ENCODE measurements at regions not wholly inside any gene's neighbourhood (a gene's known extent, or its start where the extent isn't known, plus 50 kb on each side); places are given as distances from the start of the nearest gene placed in this dataset.

DNA sequence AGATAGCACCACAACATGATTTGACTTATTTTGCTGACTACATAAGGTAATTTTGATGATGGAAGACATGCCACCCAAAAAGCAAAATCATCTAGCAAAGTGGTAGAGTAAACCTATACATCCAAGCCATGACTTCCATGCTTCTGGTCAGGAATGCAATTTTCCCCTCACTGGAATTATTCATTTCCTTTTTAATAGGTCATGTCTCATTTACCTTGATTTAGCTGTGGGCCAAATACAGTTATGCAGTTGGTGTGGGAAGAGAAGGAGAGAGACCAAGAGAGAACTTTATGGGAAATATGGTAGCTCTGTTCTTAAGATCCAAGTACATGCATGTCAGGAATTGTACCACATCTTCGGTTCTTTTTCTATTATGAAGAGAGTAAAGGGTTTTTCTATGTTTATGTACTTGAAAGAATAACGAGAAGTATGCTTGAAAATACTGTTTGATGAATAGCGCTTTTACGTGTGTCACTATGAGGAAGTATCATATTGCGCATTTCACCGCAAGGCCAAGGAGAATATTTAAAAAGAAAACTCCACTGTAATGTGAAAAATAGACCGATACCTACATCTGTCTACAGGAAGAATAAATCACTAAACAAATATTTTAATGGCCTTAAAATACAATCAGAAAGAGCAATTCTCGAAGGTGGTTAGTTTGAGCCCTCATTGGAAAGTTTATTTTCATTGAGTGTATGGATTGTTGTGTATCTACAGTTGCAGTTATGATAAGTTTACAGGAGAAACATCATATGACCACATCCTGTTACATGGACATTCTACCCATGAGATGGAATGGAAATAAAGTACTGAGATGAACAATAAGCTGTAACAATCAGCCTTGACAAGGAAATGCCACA lies 134.0 kb downstream of the FOXD1 start:
- Histone ChIP-seq H3K4me3 (ENCODE audit: low read length) (no peak overlapping the region), H3K9me3 (ENCODE audit: control insufficient read depth, low read length) (no peaks in the 10 kb centered on the region), H3K4me1 (ENCODE audit: control insufficient read depth, insufficient read depth, low read length) (no peaks in the 10 kb centered on the region), H3K27me3 (ENCODE audit: control insufficient read depth, insufficient read depth, low read length) (peaks cover 61% of the 10 kb centered on the region), H3K36me3 (ENCODE audit: control insufficient read depth, insufficient read depth, low read length) (no peaks in the 10 kb centered on the region), H3K9ac (ENCODE audit: low read length) (no peak overlapping the region)

DNA sequence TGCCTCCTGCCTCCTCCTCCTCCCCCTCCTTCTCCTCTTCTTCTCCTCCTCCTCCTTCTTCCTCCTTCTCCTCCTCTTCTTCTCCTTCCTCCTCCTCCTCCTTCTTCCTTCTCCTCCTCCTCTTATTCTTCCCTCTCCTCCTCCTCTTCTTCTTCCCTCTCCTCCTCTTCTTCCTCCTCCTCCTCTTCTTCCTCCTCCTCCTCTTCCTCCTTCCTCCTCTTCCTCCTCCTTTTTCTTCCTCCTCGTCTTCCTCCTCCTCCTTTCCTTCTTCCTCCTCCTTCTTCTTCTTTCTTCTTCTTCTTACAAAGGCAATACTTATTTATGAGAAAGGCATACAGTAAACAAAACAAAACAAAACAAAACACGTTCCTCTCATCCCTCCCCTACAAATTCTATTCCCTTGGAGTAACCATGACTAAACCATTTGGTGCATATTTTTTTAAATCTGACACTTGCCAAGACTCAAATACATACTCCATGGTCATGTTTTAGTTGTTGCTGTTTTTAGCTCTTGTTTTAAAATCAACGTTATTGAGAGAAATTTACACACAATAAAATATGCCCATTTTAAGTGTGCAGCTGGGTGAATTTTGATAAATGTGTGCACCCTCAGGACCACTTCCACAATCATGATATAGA lies 135.6 kb downstream of the FOXD1 start:
- Histone ChIP-seq H3K9me3 (ENCODE audit: control insufficient read depth, low read length) (no peaks in the 10 kb centered on the region), H3K4me1 (ENCODE audit: control insufficient read depth, insufficient read depth, low read length) (no peaks in the 10 kb centered on the region), H3K27me3 (ENCODE audit: control insufficient read depth, insufficient read depth, low read length) (peaks cover 59% of the 10 kb centered on the region), H3K36me3 (ENCODE audit: control insufficient read depth, insufficient read depth, low read length) (no peaks in the 10 kb centered on the region), H3K9ac (ENCODE audit: low read length) (no peak overlapping the region), H3K4me3 (ENCODE audit: low read length) (no peak overlapping the region)

DNA sequence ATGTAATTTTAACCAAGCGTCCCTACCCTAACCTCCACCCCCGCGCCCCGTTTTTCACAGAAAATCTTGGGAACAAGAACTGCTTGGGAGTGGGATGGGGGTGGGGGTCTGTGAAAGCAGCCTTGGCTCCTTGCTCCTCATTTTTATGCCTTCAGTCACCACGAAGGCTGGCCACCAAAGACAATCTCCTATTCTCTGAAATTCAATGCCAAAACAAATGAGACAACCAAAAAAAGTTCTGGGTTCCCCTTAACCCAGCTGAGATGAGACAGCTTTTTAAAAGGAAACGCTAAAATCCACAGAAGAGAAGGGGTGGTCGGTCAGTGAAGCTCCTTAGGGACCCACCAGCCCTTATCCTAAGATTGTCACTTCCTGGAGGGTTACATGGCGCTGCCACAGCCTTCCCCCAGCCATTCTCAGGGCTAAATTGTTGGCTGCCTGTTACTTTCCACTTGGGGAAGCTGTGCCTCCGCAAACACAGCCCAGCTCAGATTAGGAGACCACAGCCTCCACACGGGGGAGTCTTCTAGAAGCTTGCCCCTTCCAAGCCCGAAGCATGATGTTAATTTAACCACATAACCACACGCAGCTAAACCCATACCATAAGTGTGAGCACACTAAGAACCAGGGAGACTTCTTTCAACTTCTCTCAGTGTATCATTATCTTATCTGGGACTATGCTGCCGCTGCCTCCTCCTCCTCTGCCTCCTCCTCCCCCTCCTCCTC lies 136.3 kb downstream of the FOXD1 start:
- Histone ChIP-seq H3K9me3 (ENCODE audit: control insufficient read depth, low read length) (no peaks in the 10 kb centered on the region), H3K27me3 (ENCODE audit: control insufficient read depth, insufficient read depth, low read length) (peaks cover 61% of the 10 kb centered on the region), H3K4me3 (ENCODE audit: low read length) (no peak overlapping the region), H3K36me3 (ENCODE audit: control insufficient read depth, insufficient read depth, low read length) (no peaks in the 10 kb centered on the region), H3K9ac (ENCODE audit: low read length) (no peak overlapping the region), H3K4me1 (ENCODE audit: control insufficient read depth, insufficient read depth, low read length) (no peaks in the 10 kb centered on the region)

DNA sequence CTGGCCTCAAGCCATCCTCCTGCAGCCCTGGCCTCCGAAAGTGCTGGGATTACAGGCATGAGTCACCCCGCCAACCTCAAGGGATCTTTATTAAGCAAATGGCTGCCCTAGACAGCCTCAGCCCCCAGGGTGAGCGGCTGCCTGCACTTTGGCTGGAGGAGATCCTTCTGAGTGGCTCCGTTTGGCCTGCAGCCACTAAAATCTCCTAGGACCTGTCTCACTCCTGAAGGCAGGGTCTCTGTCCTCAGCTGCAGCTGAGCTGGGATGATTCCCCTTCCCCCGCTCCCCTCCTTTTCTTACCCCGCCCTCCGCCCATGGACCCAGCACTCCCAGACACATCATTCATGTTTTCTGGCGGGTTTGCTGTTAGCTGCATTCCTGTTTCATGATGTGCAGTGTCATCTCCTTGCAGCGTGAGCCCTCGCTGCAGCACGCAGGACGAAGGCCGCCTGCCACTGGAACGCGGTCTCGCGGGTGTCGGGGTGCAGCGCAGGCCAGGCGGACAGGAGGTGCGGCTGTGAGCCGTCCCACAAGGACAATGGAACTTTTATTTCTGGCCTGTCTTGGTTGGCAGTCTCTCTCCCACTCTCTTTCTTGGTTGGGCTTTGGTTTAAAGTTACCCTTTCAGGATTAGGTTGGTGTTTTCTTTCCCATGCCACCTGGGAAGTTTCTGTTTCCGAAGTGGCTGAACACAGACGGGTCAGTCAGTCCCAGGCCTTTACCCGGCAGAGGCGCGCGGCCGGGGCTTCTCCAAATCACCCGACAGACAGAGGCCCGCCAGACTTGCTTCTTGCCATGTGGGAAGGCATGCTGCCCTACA lies 137.1 kb downstream of the FOXD1 start:
- Histone ChIP-seq H3K9ac (ENCODE audit: low read length) (no peak overlapping the region), H3K36me3 (ENCODE audit: control insufficient read depth, insufficient read depth, low read length) (no peaks in the 10 kb centered on the region), H3K4me3 (ENCODE audit: low read length) (no peak overlapping the region), H3K4me1 (ENCODE audit: control insufficient read depth, insufficient read depth, low read length) (no peaks in the 10 kb centered on the region), H3K27me3 (ENCODE audit: control insufficient read depth, insufficient read depth, low read length) (peaks cover 69% of the 10 kb centered on the region), H3K9me3 (ENCODE audit: control insufficient read depth, low read length) (no peaks in the 10 kb centered on the region)

DNA sequence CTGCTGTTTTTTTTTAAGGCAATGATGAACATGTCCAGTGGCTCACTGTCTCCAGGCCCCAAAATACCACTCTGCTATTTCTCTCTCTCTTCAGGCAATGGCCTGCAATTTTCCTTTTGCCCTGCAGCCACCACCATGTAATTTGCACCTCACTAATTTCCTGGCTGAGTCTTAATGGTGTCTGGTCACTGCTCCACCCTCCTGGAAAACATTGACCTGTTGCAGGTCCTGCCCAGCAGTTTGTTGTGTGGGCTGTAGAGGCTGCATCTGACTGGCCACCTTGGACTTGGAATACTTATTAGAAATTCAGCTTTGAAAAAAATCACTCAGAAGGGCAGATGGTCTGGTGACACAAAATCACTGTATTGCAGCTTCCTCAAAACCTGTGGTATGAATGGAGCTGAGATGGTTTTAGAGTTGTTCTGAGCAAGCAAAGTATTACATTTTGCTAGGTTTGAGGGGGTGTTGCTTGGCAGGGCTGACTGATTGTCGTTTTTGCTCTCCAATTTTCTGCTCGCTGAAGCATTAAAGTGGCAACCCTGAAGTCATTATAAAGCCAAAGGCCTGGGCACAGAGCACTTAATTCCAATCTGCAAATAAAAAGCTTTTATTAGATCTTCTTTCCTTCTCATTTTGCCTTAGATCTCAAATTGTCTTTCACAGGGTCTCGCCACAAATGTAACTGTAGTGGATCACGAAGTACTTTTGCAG lies 134.8 kb downstream of the TMEM174 start:
- H3K36me3 ChIP-seq (ENCODE audit: control insufficient read depth, insufficient read depth, low read length), result no peaks in the 10 kb centered on the region
- H3K27me3 ChIP-seq (ENCODE audit: control insufficient read depth, insufficient read depth, low read length), result peaks cover 87% of the 10 kb centered on the region
- no peak overlapping the region for H3K4me3 ChIP-seq (ENCODE audit: low read length)
- H3K9me3 ChIP-seq (ENCODE audit: control insufficient read depth, low read length), result no peaks in the 10 kb centered on the region
- H3K9ac ChIP-seq (ENCODE audit: low read length), result no peak overlapping the region
- H3K4me1 ChIP-seq (ENCODE audit: control insufficient read depth, insufficient read depth, low read length), result peaks cover 8% of the 10 kb centered on the region

DNA sequence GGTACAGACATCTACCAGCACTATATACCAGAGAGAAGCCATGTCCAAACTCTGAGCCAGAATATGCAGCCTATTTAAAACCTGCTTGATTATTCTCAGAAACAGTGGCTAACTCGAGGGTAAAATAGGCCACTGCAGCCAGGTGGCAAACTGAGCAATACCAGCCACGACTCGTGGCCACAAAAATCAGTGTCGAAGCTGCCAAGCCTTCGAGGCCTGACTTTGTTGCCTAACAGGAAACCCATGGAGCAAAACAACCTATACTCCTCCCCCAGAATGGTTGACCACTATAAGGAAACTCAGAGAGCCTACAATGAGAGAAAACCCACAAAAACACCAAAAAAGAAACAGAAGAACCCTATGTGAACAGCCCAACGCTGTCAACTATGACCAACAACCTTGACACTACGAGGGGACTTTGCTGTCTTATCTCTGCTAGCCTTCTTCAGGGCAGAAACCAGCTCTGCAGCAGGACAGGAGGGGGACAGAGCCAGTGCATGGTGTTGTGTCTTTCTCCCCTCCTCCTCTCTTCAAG lies 133.8 kb downstream of the TMEM174 start:
- Histone ChIP-seq H3K9ac (ENCODE audit: low read length) (no peak overlapping the region), H3K4me3 (ENCODE audit: low read length) (no peak overlapping the region), H3K27me3 (ENCODE audit: control insufficient read depth, insufficient read depth, low read length) (peaks cover 87% of the 10 kb centered on the region), H3K9me3 (ENCODE audit: control insufficient read depth, low read length) (no peaks in the 10 kb centered on the region), H3K36me3 (ENCODE audit: control insufficient read depth, insufficient read depth, low read length) (no peaks in the 10 kb centered on the region), H3K4me1 (ENCODE audit: control insufficient read depth, insufficient read depth, low read length) (peaks cover 9% of the 10 kb centered on the region)

DNA sequence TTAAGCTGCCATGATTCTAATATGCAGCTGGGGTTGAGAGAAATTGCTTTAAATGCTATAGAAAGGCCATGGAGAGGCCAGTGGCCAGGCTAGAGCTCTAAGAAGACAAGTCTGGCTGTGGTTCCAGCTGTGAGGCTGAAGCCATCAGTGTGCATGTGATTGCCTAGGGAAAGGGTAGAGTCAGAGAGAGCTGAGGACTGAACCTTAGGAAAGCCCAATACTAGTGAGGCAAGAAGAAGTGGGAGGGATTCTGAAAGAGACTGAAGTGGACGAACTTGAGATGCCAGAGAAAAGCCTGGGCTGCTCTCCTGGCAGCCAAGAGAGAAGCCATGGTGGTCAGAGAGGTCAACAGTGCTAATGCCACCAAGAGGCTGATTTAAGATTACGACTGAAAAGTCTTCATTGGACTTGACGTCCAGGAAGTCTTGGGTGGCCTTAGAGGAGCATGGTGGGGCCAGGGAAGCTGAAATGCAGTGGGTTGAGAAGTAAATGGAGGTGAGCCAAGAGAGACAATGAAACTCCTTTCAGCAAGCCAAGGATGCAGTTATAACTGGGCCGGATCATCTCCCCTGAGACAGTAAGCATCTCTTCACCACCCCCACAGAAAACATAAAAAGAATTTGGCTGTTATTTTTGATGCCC lies 133.2 kb downstream of the TMEM174 start:
- H3K4me1 ChIP-seq (ENCODE audit: control insufficient read depth, insufficient read depth, low read length), result peaks cover 9% of the 10 kb centered on the region
- H3K9me3 ChIP-seq (ENCODE audit: control insufficient read depth, low read length), result no peaks in the 10 kb centered on the region

DNA sequence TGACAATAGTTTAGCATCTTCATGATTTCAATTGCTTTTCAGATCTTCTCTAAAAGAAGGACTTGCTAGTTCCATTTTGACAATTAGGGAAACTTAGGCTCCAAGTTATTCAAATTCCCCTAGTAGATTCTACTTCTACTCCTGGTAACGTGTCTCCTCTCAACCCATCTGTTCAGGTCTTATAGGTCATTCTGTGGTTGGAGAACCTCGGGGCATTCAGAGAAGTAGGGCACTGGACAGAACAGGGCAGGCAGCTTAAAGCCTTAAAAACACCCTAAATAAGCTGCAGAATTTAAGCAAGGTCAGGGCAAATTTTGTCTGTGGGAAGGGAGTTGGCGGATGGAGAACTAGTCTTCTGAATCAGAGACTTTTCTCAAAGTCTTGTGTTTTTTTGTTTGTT lies 132.4 kb downstream of the TMEM174 start:
- Histone ChIP-seq H3K4me1 (ENCODE audit: control insufficient read depth, insufficient read depth, low read length) (peaks cover 9% of the 10 kb centered on the region), H3K27me3 (ENCODE audit: control insufficient read depth, insufficient read depth, low read length) (peaks cover 87% of the 10 kb centered on the region), H3K9ac (ENCODE audit: low read length) (no peak overlapping the region), H3K4me3 (ENCODE audit: low read length) (no peak overlapping the region), H3K36me3 (ENCODE audit: control insufficient read depth, insufficient read depth, low read length) (no peaks in the 10 kb centered on the region), H3K9me3 (ENCODE audit: control insufficient read depth, low read length) (no peaks in the 10 kb centered on the region)

More for the DNA sequence above, 133.2 kb downstream of the TMEM174 start:
- Histone ChIP-seq H3K4me3 (ENCODE audit: low read length) (no peak overlapping the region), H3K36me3 (ENCODE audit: control insufficient read depth, insufficient read depth, low read length) (no peaks in the 10 kb centered on the region), H3K27me3 (ENCODE audit: control insufficient read depth, insufficient read depth, low read length) (peaks cover 87% of the 10 kb centered on the region), H3K9ac (ENCODE audit: low read length) (no peak overlapping the region)

DNA sequence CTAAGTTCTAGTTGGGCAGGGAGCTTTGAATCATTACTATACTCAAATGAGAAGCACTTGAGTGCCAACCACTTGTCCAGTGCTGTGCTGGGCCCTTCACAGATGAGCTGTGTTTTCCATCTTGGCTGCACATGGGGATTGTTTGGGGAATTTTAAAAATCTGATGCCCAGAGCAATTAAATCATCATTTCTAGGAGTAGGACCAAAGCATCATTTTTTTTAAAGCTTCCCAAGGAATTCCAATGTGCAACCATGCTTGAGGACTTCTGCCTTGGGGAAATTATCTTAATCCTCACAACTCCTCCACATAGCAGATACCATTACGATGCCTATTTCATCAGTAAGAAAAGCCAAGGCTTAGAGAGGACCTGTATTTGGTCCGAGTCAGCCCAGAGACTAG lies 131.4 kb downstream of the TMEM174 start:
- Histone ChIP-seq H3K9ac (ENCODE audit: low read length) (no peak overlapping the region), H3K36me3 (ENCODE audit: control insufficient read depth, insufficient read depth, low read length) (no peaks in the 10 kb centered on the region), H3K4me3 (ENCODE audit: low read length) (no peak overlapping the region), H3K9me3 (ENCODE audit: control insufficient read depth, low read length) (no peaks in the 10 kb centered on the region), H3K4me1 (ENCODE audit: control insufficient read depth, insufficient read depth, low read length) (peaks cover 9% of the 10 kb centered on the region), H3K27me3 (ENCODE audit: control insufficient read depth, insufficient read depth, low read length) (peaks cover 89% of the 10 kb centered on the region)

DNA sequence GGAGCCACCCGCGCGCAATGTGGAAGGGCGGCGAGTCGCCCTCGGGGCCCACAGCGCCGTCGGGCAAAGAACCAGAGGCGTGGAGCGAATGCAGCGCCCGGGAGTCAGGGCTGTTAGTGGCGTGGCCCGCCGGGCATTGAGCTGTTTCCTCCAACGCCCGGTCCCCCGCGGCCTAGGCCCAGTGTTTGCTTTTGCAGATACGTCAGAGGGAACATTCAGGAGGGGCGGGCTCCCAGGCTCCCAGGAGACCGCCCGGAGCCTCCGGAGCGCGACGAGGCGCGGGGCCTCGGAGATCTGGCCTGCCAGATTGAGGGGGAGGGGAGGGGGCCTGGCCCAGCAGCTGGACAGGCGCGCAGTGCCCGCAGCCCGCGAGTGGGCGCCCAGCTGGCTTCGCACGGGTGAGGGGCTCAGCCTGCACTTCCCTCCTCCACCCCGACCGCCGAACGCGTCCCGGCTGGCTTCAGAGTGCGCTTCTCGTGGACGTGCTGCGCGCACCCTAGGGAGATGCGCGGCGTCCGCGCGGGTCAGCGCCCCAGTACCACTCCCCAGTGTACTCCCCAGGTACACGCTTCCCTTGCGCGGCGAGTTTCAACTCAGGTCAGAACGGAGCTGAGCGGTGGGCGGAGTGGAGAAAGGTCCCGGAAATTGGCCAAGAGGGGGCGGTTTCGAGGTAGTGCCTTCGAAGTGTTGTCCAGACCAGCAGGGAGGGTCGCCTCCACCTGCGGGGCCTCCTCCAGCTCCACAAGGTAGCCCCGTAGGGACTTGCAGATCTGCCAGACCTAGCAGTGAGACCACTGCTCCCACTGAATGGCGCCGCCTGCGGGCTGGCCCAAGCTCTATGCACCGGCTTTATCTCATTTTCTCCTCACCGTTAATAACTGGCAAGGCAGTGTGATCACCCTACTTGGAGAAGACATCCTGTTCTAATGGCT lies 130.4 kb downstream of the TMEM174 start:
- Histone ChIP-seq H3K27me3 (ENCODE audit: control insufficient read depth, insufficient read depth, low read length) (peaks cover 94% of the 10 kb centered on the region), H3K9ac (ENCODE audit: low read length) (no peak overlapping the region), H3K4me1 (ENCODE audit: control insufficient read depth, insufficient read depth, low read length) (peaks cover 14% of the 10 kb centered on the region), H3K4me3 (ENCODE audit: low read length) (no peak overlapping the region), H3K9me3 (ENCODE audit: control insufficient read depth, low read length) (no peaks in the 10 kb centered on the region), H3K36me3 (ENCODE audit: control insufficient read depth, insufficient read depth, low read length) (no peaks in the 10 kb centered on the region)
